ENCODE measurements at regions not wholly inside any gene's neighbourhood (a gene's known extent, or its start where the extent isn't known, plus 50 kb on each side); places are given as distances from the start of the nearest gene placed in this dataset.
"Not testable (repeated sequence)": the region's sequence is repeated elsewhere in the genome, so short reads cannot be mapped to it uniquely, and the experiment has no call there.

- Histone ChIP-seq H3K36me3 (ENCODE audit: insufficient read depth, low read length) (no peaks in the 10 kb centered on the region), H3K27me3 (ENCODE audit: insufficient read depth, low read length) (peaks cover 2% of the 10 kb centered on the region; the same call in 1 of the 2 replicates), H3K4me1 (ENCODE audit: control insufficient read depth, insufficient read depth, low read length, unreplicated experiment) (no peaks in the 10 kb centered on the region), H3K4me3 (ENCODE audit: low read depth, low read length) (no peak overlapping the region), H2AFZ (ENCODE audit: low read length, unreplicated experiment) (no peak overlapping the region), H3K27ac (ENCODE audit: low read depth, low read length) (no peak overlapping the region), H3K79me2 (ENCODE audit: control insufficient read depth, insufficient read depth, low read length, unreplicated experiment) (no peaks in the 10 kb centered on the region)
Measured at GRCh38 chr6:147990159-147990558, 352.5 kb upstream of the SASH1 start.

DNA sequence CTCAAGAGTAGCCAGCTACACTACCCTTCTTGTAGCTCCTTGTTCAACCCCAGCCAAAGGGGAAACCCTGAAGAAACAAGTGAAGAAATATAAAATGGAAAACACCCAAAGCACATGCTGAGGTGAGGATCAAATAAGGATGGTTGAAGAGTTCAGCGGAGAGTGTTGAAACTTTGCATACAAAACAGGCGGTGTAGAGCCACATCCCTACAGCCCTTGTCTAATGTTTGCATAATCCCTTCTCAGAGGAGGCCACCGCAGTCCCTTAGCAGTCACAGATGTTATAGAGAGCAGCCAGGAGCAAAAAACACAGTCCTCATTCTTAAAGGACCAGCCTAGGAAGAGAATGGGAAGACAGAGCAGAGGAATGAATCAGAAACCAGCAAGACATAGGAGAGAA, 350.7 kb upstream of the SASH1 start:
- Histone ChIP-seq H3K27ac (ENCODE audit: low read depth, low read length) (no peak overlapping the region), H2AFZ (ENCODE audit: low read length, unreplicated experiment) (no peak overlapping the region), H3K27me3 (ENCODE audit: insufficient read depth, low read length) (no peaks in the 10 kb centered on the region), H3K4me1 (ENCODE audit: control insufficient read depth, insufficient read depth, low read length, unreplicated experiment) (no peaks in the 10 kb centered on the region), H3K36me3 (ENCODE audit: insufficient read depth, low read length) (no peaks in the 10 kb centered on the region), H3K4me3 (ENCODE audit: low read depth, low read length) (no peak overlapping the region), H3K79me2 (ENCODE audit: control insufficient read depth, insufficient read depth, low read length, unreplicated experiment) (no peaks in the 10 kb centered on the region)

GRCh38 chr6:147999001-147999540, 343.6 kb upstream of the SASH1 start:
- Histone ChIP-seq H3K36me3 (ENCODE audit: insufficient read depth, low read length) (no peaks in the 10 kb centered on the region), H3K4me1 (ENCODE audit: control insufficient read depth, insufficient read depth, low read length, unreplicated experiment) (no peaks in the 10 kb centered on the region), H3K79me2 (ENCODE audit: control insufficient read depth, insufficient read depth, low read length, unreplicated experiment) (no peaks in the 10 kb centered on the region), H3K27me3 (ENCODE audit: insufficient read depth, low read length) (no peaks in the 10 kb centered on the region), H2AFZ (ENCODE audit: low read length, unreplicated experiment) (no peak overlapping the region), H3K27ac (ENCODE audit: low read depth, low read length) (no peak overlapping the region), H3K4me3 (ENCODE audit: low read depth, low read length) (no peak overlapping the region)

DNA sequence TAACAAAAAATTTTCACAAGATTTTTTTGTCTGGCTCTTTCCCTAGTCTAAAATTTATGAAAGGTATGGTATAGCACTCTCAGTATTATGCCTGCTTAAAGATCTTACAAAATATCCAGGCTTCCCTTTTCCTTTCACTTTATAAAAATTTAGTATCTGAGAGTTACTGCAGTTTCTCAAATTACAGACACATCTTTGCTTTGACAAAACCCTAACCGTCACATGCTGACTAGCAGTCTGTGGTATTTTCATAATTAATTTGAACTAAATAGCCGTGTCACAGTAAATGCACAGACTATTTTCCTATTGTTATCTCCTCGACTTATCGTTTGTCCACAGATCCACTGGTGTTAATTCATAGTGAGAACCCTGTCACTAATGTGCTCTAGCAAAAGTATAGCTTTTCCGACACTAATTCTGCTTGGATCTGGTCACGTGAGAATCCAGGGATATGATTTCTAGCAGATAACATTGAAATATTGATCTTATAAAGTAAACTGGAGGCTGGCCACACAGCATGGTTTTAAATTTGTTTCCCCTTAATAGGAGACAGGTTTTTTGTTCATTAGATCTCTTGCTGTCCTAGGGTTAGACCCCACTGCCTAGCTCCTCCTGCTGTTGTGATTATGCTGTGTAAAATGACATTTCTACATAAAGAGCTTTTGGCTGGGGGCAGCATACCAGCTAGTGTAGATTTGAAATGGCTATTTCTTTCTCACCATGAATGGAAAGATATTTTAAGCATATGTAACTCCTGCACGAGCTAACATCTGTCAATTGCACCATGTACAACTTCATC, 340.6 kb upstream of the SASH1 start:
- H3K27me3 ChIP-seq (ENCODE audit: insufficient read depth, low read length): no peaks in the 10 kb centered on the region
- H3K4me3 ChIP-seq (ENCODE audit: low read depth, low read length): no peak overlapping the region
- H3K4me1 ChIP-seq (ENCODE audit: control insufficient read depth, insufficient read depth, low read length, unreplicated experiment): no peaks in the 10 kb centered on the region
- H3K36me3 ChIP-seq (ENCODE audit: insufficient read depth, low read length): no peaks in the 10 kb centered on the region
- no peak overlapping the region for H2AFZ ChIP-seq (ENCODE audit: low read length, unreplicated experiment)
- no peaks in the 10 kb centered on the region for H3K79me2 ChIP-seq (ENCODE audit: control insufficient read depth, insufficient read depth, low read length, unreplicated experiment)
- H3K27ac ChIP-seq (ENCODE audit: low read depth, low read length): no peak overlapping the region

GRCh38 chr6:148004651-148005050, 338.0 kb upstream of the SASH1 start:
- H3K4me1 ChIP-seq (ENCODE audit: control insufficient read depth, insufficient read depth, low read length, unreplicated experiment): no peaks in the 10 kb centered on the region
- H3K27ac ChIP-seq (ENCODE audit: low read depth, low read length): no peak overlapping the region
- H3K4me3 ChIP-seq (ENCODE audit: low read depth, low read length): no peak overlapping the region
- no peak overlapping the region for H2AFZ ChIP-seq (ENCODE audit: low read length, unreplicated experiment)
- H3K79me2 ChIP-seq (ENCODE audit: control insufficient read depth, insufficient read depth, low read length, unreplicated experiment): no peaks in the 10 kb centered on the region
- no peaks in the 10 kb centered on the region for H3K36me3 ChIP-seq (ENCODE audit: insufficient read depth, low read length)
- H3K27me3 ChIP-seq (ENCODE audit: insufficient read depth, low read length): no peaks in the 10 kb centered on the region

DNA sequence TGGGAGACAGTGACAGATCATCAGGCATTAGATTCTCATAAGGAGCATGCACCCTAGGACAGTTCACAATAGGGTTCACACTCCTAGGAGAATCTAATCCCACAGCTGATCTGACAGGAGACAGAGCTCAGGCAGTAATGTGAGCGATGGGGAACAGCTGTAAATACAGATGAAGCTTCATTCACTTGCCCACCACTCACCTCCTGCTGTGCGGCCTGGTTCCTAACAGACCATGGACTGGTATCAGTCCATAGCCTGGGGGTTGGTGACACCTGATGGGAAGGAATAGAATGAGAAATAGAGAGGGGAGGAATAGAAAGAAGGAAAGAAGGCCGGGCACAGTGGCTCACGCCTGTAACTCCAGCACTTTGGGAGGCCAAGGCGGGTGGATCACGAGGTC, 336.8 kb upstream of the SASH1 start:
- Histone ChIP-seq H3K27ac (ENCODE audit: low read depth, low read length) (no peak overlapping the region), H3K4me1 (ENCODE audit: control insufficient read depth, insufficient read depth, low read length, unreplicated experiment) (no peaks in the 10 kb centered on the region), H3K79me2 (ENCODE audit: control insufficient read depth, insufficient read depth, low read length, unreplicated experiment) (no peaks in the 10 kb centered on the region), H3K36me3 (ENCODE audit: insufficient read depth, low read length) (no peaks in the 10 kb centered on the region), H3K4me3 (ENCODE audit: low read depth, low read length) (no peak overlapping the region), H2AFZ (ENCODE audit: low read length, unreplicated experiment) (no peak overlapping the region), H3K27me3 (ENCODE audit: insufficient read depth, low read length) (no peaks in the 10 kb centered on the region)

DNA sequence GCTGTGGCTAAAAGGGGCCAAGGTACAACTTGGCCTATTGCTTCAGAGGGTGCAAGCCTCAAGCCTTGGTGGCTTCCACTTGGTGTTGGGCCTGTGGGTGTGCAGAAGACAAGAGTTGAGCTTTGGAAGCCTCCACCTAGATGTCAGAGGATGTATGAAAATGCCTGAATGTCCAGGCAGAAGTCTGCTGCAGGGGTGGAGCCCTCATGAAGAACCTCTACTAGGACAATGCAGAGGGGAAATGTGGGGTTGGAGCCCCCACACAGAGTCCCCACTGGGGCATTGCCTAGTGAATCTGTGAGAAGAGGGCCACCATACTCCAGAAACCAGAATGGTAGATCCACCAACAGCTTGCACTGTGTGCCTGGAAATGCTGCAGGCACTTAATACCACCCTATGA, 332.1 kb upstream of the SASH1 start:
- not testable (repeated sequence) for H3K36me3 ChIP-seq (ENCODE audit: insufficient read depth, low read length); H3K79me2 ChIP-seq (ENCODE audit: control insufficient read depth, insufficient read depth, low read length, unreplicated experiment); H3K27me3 ChIP-seq (ENCODE audit: insufficient read depth, low read length); H2AFZ ChIP-seq (ENCODE audit: low read length, unreplicated experiment); H3K4me3 ChIP-seq (ENCODE audit: low read depth, low read length); H3K4me1 ChIP-seq (ENCODE audit: control insufficient read depth, insufficient read depth, low read length, unreplicated experiment); H3K27ac ChIP-seq (ENCODE audit: low read depth, low read length)

DNA sequence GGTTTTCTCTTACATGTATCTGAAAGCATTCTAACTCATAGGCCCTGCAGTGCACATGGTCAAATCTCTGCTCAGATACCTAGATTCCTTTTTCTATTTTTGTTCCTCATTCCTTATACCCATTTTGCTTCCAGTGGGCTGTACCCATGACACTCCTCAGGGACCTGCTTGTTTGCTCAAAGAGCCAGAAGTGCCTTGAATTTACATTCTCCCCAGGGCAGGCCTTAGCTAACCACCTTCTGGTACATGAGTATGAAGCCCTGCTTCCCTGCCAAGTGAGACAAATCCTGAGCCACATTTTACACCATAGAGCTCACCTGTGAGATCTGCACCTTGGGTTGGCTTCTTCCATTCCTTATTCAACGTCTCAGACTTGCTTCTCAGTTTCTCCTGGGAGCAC, 326.6 kb upstream of the SASH1 start:
- Histone ChIP-seq H2AFZ (ENCODE audit: low read length, unreplicated experiment) (no peak overlapping the region), H3K36me3 (ENCODE audit: insufficient read depth, low read length) (no peaks in the 10 kb centered on the region), H3K4me3 (ENCODE audit: low read depth, low read length) (no peak overlapping the region), H3K27ac (ENCODE audit: low read depth, low read length) (no peak overlapping the region), H3K79me2 (ENCODE audit: control insufficient read depth, insufficient read depth, low read length, unreplicated experiment) (no peaks in the 10 kb centered on the region), H3K4me1 (ENCODE audit: control insufficient read depth, insufficient read depth, low read length, unreplicated experiment) (no peaks in the 10 kb centered on the region), H3K27me3 (ENCODE audit: insufficient read depth, low read length) (0 out of 2 replicates have a peak, but pooled peaks cover 7% of the 10 kb centered on the region)

DNA sequence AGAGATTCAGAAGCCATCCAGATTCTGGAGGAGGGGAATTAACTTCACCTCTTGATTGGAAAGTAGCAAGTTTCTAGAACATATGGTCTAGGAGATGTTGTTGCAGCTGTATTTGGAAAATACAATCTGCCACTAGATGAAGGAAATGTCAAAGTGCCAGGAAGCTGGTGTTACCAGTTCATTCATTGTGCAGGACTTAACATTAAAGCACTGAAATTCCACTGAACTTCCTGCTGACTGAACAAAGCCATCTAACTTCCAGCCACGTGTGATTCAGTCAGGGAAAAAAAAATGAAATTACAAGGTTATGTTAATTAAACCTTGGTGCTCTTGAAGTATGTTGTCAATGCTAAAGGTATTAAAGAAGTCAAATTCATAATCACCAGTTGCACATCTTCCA, 321.5 kb upstream of the SASH1 start:
- H3K79me2 ChIP-seq (ENCODE audit: control insufficient read depth, insufficient read depth, low read length, unreplicated experiment): no peaks in the 10 kb centered on the region
- H3K27me3 ChIP-seq (ENCODE audit: insufficient read depth, low read length): no peaks in the 10 kb centered on the region
- H3K4me3 ChIP-seq (ENCODE audit: low read depth, low read length): no peak overlapping the region
- H3K27ac ChIP-seq (ENCODE audit: low read depth, low read length): no peak overlapping the region
- no peak overlapping the region for H2AFZ ChIP-seq (ENCODE audit: low read length, unreplicated experiment)
- no peaks in the 10 kb centered on the region for H3K4me1 ChIP-seq (ENCODE audit: control insufficient read depth, insufficient read depth, low read length, unreplicated experiment)
- no peaks in the 10 kb centered on the region for H3K36me3 ChIP-seq (ENCODE audit: insufficient read depth, low read length)

- H3K36me3 ChIP-seq (ENCODE audit: insufficient read depth, low read length): no peaks in the 10 kb centered on the region
Measured at GRCh38 chr6:148021699-148022098, 320.9 kb upstream of the SASH1 start.

GRCh38 chr6:148022279-148022678, 320.4 kb upstream of the SASH1 start:
- not testable (repeated sequence) for H3K79me2 ChIP-seq (ENCODE audit: control insufficient read depth, insufficient read depth, low read length, unreplicated experiment); H3K4me1 ChIP-seq (ENCODE audit: control insufficient read depth, insufficient read depth, low read length, unreplicated experiment); H3K27ac ChIP-seq (ENCODE audit: low read depth, low read length); H2AFZ ChIP-seq (ENCODE audit: low read length, unreplicated experiment); H3K36me3 ChIP-seq (ENCODE audit: insufficient read depth, low read length); H3K27me3 ChIP-seq (ENCODE audit: insufficient read depth, low read length); H3K4me3 ChIP-seq (ENCODE audit: low read depth, low read length)

More at GRCh38 chr6:148021699-148022098, 320.9 kb upstream of the SASH1 start:
- H3K27ac ChIP-seq (ENCODE audit: low read depth, low read length): no peak overlapping the region
- H2AFZ ChIP-seq (ENCODE audit: low read length, unreplicated experiment): no peak overlapping the region
- no peaks in the 10 kb centered on the region for H3K27me3 ChIP-seq (ENCODE audit: insufficient read depth, low read length)
- H3K4me1 ChIP-seq (ENCODE audit: control insufficient read depth, insufficient read depth, low read length, unreplicated experiment): no peaks in the 10 kb centered on the region
- no peak overlapping the region for H3K4me3 ChIP-seq (ENCODE audit: low read depth, low read length)
- no peaks in the 10 kb centered on the region for H3K79me2 ChIP-seq (ENCODE audit: control insufficient read depth, insufficient read depth, low read length, unreplicated experiment)

Measured in ACC112 (cell line).